ENCODE measurements at regions not wholly inside any gene's neighbourhood (a gene's known extent, or its start where the extent isn't known, plus 50 kb on each side); places are given as distances from the start of the nearest gene placed in this dataset.
"Not testable (repeated sequence)": the region's sequence is repeated elsewhere in the genome, so short reads cannot be mapped to it uniquely, and the experiment has no call there.

DNA sequence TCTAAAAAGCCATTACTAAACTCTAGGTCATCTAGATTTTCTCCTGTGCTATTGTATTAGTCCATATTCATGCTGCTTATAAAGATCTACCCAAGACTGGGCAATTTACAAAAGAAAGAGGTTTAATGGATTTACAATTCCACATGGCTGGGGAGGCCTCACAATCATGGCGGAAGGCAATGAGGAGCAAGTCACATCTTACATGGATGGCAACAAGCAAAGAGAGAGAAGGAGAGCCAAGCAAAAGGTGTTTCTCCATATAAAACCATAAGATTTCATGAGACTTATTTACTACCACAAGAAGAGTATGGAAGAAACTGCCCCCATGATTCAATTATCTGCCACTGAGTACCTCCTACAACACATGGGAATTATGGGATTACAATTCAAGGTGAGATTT lies 69.6 kb upstream of the CCDC6 start:
- CTCF ChIA-PET, H3K4me1 Mint-ChIP-seq, H3K27ac Mint-ChIP-seq, H3K27me3 Mint-ChIP-seq, H3K4me3 Mint-ChIP-seq, DNase-seq, H3K36me3 Mint-ChIP-seq: not testable (repeated sequence)
- H3K9me3 Mint-ChIP-seq, result peaks cover 16% of the 10 kb centered on the region

DNA sequence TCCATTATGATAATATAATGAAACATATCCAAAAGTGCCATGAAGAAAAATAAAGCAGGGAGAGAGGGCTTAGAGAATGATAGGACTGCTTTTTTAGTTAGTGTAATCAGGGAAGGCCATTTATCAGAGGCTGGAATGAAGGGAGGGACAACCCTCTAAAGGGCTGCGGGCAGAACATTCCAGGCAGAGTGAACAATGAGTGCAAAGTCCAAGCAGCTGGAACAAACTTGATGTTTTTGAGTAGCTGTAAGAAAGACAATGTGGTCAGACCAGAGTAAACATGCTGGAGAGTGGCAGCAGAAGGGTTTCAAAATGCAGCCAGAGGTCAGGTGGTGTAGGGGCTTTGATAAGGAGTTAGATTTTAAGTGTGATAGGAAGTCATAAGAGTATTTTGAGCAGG lies 65.6 kb upstream of the CCDC6 start:
- H3K9me3 Mint-ChIP-seq, result peaks cover 6% of the 10 kb centered on the region
- no peak overlapping the region for H3K4me3 Mint-ChIP-seq
- H3K27me3 Mint-ChIP-seq, result no peaks in the 10 kb centered on the region
- H3K36me3 Mint-ChIP-seq, result no peaks in the 10 kb centered on the region
- H3K4me1 Mint-ChIP-seq, result no peaks in the 10 kb centered on the region
- CTCF ChIA-PET, result no interaction called here
- no peak for DNase-seq
- no peak overlapping the region for H3K27ac Mint-ChIP-seq

DNA sequence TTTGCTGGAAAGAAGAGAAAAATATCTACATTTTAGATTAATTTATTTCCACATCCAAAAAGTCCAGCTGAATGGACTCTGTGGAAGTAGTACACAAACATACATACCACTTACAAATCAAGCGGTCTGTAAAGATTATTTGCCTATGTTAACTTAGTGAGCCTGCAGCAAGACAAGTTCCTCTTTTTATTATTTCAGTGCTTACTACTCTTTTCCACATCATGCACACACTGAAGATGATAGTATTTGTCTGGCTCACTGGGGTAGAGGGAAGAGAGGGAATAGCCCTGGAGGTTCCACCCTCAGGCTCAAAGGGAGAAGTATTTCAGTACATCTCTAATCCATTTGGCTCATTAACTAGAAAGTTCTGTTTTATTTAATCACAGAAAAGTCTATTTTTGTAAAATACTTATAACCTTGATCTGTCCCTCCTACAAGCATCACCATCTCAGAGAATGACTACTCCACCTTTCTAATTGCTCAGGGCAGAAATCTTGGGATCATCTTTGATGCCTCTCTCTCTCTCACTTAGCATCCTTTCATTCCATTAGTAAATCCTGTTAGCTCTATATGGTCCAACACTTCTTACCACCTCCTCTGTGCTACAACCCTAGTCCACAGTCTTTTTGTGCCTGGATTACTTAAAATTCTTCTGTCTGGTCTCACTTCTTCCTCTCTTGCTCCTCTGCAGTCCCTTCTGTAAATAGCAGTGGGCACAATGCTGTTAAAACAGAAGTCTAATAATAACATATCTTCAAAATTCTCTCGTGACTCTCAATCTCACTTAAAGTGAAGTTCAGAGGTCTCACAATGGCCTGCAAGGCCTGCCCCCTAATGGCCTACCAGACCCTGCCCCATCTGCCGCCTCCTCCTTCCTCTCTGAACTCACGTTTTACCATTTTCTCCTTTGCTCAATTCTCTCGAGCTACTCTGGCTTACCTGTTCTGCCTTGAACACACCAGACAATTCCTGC lies 64.3 kb upstream of the CCDC6 start:
- H3K4me1 Mint-ChIP-seq, result no peaks in the 10 kb centered on the region
- no peak overlapping the region for H3K27ac Mint-ChIP-seq
- no peak overlapping the region for H3K4me3 Mint-ChIP-seq
- no peaks in the 10 kb centered on the region for H3K27me3 Mint-ChIP-seq
- CTCF ChIA-PET, result no interaction called here
- peaks cover 2% of the 10 kb centered on the region for H3K9me3 Mint-ChIP-seq
- no peaks in the 10 kb centered on the region for H3K36me3 Mint-ChIP-seq
- no peak for DNase-seq

DNA sequence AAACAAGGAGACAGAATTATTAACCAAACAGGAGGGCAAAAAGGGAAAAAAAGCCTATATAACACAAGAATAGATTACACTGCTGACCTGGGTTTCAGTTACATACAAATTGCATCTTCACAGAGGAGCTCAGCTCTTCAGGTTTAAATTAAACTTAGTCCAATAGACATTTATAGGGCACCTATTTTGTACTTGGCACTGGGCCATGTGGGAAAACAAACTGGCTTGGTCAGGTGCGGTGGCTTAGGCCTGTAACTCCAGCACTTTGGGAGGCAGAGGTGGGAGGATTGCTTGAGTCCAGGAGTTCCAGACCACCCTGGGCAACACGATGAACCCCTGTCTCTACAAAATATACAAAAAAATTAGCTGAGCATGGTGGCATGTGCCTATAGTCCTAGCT lies 62.3 kb upstream of the CCDC6 start:
- H3K27ac Mint-ChIP-seq, result no peak overlapping the region
- H3K4me1 Mint-ChIP-seq, result no peaks in the 10 kb centered on the region
- no peaks in the 10 kb centered on the region for H3K9me3 Mint-ChIP-seq
- CTCF ChIA-PET, result no interaction called here
- no peak for DNase-seq
- H3K36me3 Mint-ChIP-seq, result no peaks in the 10 kb centered on the region
- no peak overlapping the region for H3K4me3 Mint-ChIP-seq
- no peaks in the 10 kb centered on the region for H3K27me3 Mint-ChIP-seq

DNA sequence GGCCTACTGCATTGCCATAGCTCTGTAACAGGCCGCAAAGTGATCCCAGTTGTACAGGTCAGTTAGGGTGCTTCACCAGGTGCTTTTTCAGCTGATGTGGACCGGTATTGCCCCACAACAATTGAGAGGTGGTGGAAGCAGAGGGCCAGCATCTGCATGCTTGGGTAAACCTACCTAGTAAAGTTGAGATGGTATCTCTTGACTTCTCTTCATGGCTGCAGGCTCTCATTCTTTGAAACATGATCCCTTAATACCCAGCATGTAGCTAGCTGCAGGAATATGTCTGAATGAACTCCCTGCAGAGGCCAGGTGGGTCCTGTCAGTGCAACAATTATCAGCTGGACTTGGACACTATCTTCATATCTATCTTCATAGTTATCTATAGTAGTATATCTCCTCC lies 60.7 kb upstream of the CCDC6 start:
- H3K36me3 Mint-ChIP-seq, result no peaks in the 10 kb centered on the region
- no peaks in the 10 kb centered on the region for H3K4me1 Mint-ChIP-seq
- H3K9me3 Mint-ChIP-seq, result no peaks in the 10 kb centered on the region

DNA sequence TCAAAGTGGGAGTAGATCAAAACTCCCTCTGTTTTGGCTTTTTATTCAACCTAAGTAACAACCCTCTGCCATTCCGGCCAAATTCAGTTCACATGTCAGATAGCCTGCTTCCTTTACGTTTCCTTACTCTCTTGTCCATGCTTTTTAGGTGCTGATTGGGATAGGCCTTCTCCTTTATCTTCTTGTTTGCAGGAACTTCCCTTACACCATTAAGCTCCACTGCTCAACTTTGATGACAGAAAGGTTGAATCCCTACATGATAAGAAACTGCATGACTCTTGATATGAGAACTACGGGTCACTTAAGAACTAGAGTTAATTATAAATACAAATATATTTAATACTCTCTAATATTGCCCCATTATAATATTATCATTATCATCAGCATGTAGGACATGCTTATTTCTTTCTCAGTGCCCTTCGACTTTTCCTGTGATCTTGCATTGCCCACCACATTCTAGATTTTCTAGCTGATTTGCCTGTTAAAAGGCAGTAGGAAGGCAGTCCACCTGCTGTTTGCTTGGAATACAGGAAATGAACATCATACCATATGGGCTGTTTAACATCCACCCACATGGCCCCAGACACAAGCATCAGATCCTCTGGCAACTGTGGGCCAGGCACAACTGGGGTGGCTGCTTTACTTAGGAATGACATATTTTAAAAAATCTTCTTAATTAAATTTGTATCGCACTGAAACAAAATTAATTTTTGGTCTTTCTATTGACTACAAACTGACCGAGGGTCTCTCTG lies 59.7 kb upstream of the CCDC6 start:
- DNase-seq, result no peak
- no peaks in the 10 kb centered on the region for H3K36me3 Mint-ChIP-seq
- H3K4me1 Mint-ChIP-seq, result no peaks in the 10 kb centered on the region
- no peaks in the 10 kb centered on the region for H3K9me3 Mint-ChIP-seq
- no peaks in the 10 kb centered on the region for H3K27me3 Mint-ChIP-seq
- no peak overlapping the region for H3K4me3 Mint-ChIP-seq
- no peak overlapping the region for H3K27ac Mint-ChIP-seq
- CTCF ChIA-PET, result no interaction called here

More for the DNA sequence above, 60.7 kb upstream of the CCDC6 start:
- no peak for DNase-seq
- H3K27me3 Mint-ChIP-seq, result no peaks in the 10 kb centered on the region
- no peak overlapping the region for H3K27ac Mint-ChIP-seq
- H3K4me3 Mint-ChIP-seq, result no peak overlapping the region
- CTCF ChIA-PET, result no interaction called here

DNA sequence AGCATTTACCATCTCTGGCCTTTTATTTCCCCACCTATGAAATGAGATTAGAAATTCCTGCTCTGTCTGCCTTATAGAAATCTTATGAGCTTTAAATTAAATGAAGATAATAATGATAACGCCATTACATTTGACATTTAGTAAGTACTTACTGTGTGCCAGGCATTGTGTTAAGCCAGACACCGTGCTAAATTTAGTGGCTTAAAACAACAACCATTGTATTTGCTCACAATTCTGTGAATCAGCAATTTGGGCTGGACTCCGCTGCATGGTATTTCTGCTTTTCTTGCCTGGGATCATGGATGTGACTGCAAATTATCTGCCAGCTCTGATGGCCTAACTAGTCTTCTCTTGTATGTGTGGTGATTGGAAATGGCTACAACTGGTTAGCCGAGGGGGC lies 56.4 kb upstream of the CCDC6 start:
- H3K4me1 Mint-ChIP-seq, result no peaks in the 10 kb centered on the region
- no peaks in the 10 kb centered on the region for H3K36me3 Mint-ChIP-seq
- DNase-seq, result no peak
- CTCF ChIA-PET, result no interaction called here
- H3K9me3 Mint-ChIP-seq, result no peaks in the 10 kb centered on the region
- no peak overlapping the region for H3K27ac Mint-ChIP-seq
- peaks cover 9% of the 10 kb centered on the region for H3K27me3 Mint-ChIP-seq
- H3K4me3 Mint-ChIP-seq, result no peak overlapping the region

DNA sequence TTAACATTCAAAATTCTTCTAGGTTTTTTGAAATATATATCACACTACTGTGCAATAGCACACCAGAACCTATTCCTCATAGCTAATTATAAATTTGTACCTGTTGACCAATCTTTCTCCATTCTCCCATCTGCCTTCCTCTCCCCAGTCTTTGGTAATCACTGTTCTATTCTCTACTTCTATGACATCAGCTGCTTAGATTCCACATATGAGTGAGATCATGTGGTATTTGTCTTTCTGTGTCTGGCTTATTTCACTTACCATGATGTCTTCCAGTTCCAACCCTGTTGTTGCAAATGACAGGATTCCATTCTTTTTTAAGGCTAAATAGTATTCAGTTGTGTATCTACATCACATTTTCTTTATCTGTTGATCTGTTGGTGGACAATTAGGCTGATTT lies 54.4 kb upstream of the CCDC6 start:
- CTCF ChIA-PET, result no interaction called here
- H3K36me3 Mint-ChIP-seq, result no peaks in the 10 kb centered on the region
- peaks cover 9% of the 10 kb centered on the region for H3K27me3 Mint-ChIP-seq
- DNase-seq, result no peak
- H3K27ac Mint-ChIP-seq, result no peak overlapping the region
- no peaks in the 10 kb centered on the region for H3K4me1 Mint-ChIP-seq
- H3K4me3 Mint-ChIP-seq, result no peak overlapping the region
- H3K9me3 Mint-ChIP-seq, result no peaks in the 10 kb centered on the region

DNA sequence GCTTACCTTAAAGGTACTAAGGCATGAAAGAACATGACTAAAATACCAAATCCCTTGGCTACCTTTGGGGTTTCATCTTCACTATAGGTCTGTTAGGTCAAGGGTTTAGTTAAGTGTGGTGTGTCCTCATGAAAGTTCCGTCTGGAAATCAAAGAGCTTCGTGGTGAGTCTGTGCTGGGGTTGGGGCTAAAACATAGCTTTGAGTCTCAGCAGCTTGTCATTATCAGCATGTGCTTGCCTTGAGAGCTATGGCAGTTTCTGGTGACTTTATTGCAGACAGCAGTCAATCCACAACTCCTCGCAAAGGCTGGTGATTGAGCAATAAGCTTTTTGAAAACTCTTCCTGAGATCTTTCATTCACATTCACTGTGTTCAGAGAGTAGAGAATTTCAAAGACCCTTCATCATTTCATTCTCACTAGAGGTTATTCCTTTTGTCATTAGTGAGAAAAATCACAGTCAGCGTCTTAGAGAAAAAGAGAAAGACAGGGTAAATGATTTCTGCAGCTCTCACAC lies 53.2 kb upstream of the CCDC6 start:
- DNase-seq, result no peak
- Mint-ChIP-seq H3K27me3 (peaks cover 9% of the 10 kb centered on the region), H3K4me1 (no peaks in the 10 kb centered on the region), H3K4me3 (no peak overlapping the region), H3K36me3 (no peaks in the 10 kb centered on the region), H3K27ac (no peak overlapping the region), H3K9me3 (no peaks in the 10 kb centered on the region)
- CTCF ChIA-PET, result interaction anchor here (0.8 kb wide), 1 partner anchor 337 kb away, joined by 3 read pairs; no protein-coding TSS in a partner anchor

DNA sequence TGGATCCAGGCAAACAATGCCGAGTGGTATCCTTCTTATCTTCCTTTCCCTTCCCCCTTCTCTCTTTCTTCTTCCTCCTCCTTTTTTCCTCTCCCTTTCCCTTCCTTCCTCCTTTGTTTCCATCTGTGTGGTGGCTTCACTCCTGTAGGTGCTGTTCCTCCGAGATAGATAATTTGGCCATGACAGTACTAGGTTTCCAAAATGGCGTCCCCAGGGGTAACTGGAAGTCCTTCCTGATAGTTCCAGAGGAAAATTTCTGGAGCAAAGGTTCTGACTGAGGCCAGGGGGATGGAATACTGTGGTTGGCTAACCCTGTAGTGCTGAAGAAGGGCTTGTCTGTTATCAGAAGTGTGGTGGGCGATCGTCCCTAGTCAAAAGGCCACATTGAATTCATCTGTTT lies 52.5 kb upstream of the CCDC6 start:
- H3K4me3 Mint-ChIP-seq, result no peak overlapping the region
- no peaks in the 10 kb centered on the region for H3K9me3 Mint-ChIP-seq
- no peak overlapping the region for H3K27ac Mint-ChIP-seq
- no peaks in the 10 kb centered on the region for H3K4me1 Mint-ChIP-seq
- peaks cover 9% of the 10 kb centered on the region for H3K27me3 Mint-ChIP-seq
- H3K36me3 Mint-ChIP-seq, result no peaks in the 10 kb centered on the region
- CTCF ChIA-PET, result no interaction called here
- no peak for DNase-seq

DNA sequence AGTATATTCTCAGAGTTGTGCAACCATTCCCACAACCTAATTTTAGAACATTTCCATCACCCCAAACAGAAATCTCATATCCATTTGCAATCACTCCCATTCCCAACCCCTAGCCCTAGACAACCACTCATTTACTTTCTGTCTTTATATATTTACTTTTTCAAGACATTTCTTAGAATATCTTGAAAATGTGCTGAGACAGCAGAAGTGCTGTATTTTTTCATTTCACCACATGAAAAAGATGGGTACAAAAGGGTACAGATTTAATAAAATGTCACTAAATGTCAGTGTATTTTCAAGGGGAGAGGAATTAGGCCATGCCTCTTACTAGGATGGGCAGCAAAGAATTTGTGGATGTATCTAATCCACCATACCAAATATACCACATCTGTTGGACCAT lies 51.6 kb upstream of the CCDC6 start:
- no peaks in the 10 kb centered on the region for H3K4me1 Mint-ChIP-seq
- CTCF ChIA-PET, result no interaction called here
- H3K27me3 Mint-ChIP-seq, result peaks cover 9% of the 10 kb centered on the region
- H3K27ac Mint-ChIP-seq, result no peak overlapping the region
- H3K36me3 Mint-ChIP-seq, result no peaks in the 10 kb centered on the region
- DNase-seq, result no peak
- H3K4me3 Mint-ChIP-seq, result no peak overlapping the region
- H3K9me3 Mint-ChIP-seq, result no peaks in the 10 kb centered on the region
